GM18511 (cell line): ENCODE measurements at regions not wholly inside any gene's neighbourhood (a gene's known extent, or its start where the extent isn't known, plus 50 kb on each side); places are given as distances from the start of the nearest gene placed in this dataset.

Experiments used
- ATAC-seq: cut with Tn5 transposase; IDR thresholded peaks from one replicate; pipeline ENCODE4 v1.9.1; 2021; ENCODE audit warnings: mild to moderate bottlenecking, moderate library complexity; ENCODE audit not compliant: unreplicated experiment

DNA sequence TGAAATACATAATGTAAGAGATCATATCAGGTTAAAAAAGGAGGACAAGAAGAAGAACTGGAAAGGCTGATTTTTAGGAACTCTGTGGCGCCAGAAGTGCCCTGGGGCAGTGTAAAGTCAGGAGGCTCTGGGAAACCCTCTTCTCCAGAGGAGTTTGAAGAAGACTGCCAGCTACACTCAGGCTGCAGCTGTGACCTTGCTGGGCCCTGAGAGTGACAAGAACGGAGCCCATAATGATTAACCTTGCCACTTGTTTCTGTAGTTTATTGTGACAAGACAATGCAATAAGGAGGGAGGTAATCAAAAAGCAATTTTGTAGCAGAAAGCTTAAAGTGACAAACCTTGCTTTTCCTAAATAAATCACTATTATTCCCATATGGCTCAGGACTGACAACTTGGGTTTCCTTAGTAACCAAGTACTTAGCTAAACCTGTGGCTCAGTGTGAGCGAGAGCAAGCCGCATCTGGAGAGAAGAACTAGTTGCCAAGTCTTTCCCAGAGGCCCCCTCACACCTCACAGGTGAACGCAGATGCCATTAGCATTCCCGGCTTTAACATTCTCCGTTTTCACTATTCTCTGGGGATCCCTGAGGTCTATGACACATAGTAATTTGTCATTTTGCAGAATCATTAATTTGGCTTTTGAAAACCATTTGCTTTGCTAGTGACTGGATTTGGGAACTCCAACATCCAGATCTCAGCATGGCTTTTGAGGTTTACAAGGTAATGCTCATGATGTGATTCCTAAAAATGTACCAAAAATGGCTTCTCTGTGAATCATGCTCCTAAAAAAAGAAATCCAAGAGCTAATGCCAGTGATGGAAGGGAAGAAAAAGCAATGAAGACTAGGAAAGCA lies 115.9 kb downstream of the OMA1 start:
- no peak for ATAC-seq

DNA sequence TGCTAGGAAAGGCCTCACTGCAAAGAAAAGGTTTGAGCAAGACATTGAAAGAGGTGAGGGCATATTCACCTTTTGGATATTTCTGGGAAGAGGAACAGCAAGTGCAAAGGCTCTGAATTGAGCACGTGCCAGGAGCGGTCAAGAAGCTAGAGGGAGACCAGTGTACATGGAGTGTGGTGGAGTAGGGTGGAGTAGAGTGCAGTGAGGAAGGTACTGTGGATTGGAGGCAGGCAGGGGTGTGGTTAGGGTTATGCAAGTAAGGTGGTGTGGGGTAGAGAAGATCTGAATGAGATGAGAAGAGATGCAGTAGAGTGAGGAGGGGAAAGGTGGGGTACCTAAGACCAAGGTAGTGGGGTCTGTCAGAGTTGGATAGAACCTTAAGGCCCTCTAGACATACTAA lies 119.6 kb downstream of the OMA1 start:
- no peak for ATAC-seq

DNA sequence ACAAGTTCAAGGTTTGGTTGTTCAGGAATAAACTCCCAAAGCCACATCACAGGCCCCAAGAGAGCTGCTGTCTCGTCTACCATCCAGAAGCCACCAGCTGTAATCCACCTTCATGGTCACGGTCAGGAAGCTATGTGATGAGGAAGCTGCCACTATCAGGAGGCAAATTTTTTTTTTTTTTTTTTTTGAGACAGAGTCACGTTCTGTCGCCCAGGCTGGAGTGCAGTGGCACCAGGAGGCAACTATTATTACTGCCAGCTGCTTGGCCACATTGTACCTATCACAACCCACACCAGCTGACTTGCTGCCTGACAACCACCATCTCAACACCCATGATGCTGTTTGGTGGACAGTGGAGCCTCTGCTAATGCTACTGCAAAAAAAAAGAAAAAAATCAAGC lies 124.1 kb downstream of the OMA1 start:
- ATAC-seq: no peak

DNA sequence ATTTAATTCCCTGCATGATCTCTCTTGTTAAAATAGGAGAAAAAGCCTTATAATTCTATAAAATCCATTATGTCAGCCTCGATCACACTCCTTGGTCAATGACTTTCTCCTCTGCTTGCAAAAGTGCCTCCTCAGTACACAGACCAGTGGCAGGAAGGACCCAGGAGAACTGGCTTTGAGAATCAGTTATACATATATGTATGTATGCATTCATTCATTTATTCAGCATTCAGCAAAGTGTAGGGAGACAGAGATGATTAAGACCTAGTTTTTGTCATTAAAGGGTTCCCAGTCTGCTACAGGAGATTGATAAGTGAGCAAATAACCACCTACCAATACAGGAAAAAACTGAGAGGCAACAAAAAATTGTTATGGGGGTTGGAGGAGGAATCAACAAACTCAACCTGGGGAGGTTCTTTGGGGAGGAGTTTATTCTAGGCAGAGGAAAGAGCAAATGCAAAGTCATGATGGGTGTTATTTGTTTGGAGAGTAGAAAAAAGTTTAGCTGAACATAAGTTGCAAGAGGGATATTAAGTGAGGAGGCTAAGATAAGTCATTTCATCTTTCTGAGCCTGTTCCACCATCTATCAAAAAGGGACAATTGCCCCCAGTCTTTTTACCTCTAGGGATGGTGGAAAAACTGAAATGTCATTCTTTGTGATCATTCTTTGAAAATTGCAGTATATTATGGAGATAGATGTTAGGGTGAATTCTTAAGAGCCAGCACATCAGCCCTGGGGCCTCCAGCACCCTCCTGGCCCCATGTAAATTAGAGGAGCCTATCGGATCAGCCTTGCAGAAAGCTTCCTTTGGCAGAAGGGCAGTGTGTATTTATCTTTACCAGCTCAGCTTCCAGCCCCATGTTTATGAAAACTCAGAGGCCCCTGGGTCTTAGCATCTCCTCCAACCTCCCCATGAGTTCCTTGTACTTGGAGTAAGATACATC lies 128.0 kb downstream of the OMA1 start:
- no peak for ATAC-seq

DNA sequence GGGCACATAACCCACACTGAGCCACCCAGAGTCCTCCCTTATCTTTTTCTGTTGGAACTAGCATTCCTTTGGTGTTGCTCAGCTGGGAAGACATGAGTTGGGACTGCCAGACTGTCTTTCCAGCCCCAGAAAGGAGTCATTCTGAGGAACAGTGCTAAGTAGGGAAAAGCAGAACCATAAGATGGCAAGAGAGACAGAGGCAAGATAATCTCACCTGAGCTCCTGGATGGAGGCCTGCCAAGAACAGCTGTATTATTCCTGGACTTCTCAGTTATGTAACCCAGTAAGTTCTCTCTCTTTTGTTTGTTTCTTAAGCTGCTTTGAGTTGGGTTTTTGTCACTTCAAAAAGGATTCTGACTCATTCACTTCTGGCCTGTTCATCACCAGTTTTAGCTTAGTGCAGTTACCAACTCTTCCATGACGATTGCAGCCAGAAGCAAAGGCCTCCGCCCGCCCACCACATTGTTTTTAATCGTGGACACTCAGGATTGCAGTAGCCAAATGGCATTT lies 134.4 kb downstream of the OMA1 start:
- no peak for ATAC-seq

DNA sequence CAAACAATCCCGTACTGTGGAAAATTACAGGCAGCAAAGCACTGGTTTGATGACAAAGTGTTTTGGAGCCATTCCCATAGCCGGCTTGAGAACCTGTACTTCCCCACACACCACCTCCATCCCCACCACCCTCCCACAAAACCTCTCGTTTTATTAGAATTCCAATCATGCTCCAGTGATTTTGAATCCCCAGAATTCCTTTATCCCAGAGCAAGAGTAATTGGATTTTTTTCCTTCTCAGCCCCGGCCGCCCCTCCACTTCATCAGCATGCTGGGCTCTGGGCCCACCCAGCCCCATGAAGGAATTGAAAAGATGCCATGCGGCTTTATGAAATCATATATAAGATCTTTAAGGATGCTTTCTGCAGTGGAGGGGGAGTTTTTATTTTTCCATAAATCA lies 136.6 kb downstream of the OMA1 start:
- no peak for ATAC-seq

DNA sequence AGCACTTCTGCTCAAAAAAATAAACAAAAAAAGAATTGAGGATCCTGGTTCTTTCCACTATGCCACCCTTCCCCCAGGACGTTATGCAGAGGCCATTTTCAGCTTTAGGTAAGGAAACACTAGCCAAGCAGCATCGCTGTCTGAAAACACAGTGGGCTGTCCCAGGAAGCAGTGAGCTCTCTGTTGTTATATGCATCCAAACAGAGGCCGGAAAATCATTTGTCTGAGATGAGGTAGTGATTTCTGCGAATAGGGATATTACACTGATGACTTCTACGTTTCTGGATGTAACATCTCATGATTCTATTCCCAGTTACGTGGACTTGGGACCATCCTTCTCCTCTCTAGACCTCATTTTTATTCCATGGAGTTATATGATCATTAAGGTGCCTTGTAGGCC lies 137.2 kb downstream of the OMA1 start:
- ATAC-seq: no peak

DNA sequence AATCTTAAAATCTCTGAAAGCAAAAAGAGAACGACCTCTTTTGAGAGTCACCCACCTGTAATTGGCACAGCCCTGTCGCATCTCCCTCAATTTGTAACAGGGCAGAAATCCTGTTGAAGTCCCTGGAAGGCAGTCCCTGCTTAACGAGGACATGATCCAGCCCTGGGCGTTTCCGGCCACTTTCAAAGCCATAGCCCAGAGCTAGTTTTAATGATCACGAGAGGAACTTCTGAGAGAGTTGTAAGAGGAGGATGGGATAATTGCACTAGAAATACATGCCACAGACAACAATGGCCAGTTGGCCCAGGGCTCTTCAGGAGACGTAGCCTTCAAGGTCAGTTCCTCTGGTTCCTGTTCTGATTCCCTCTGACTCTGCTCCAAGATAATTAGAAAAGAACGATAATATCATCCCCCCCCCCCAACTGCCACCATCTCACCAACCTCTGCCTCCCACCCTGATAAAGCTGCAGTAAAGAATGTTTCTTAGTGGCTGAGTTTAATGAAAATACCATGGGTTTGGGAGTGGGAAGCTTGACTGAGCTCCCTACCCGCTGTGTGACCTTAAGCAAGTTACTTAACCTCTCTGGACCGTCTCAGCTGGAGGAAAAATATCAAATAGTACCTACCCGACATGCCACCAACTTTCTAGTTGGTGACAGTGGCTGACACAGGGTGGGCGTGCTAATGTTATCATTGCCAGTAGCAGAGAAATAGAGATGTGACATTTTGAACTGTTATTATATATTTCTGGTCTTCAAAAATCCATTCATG lies 140.0 kb downstream of the OMA1 start:
- no peak for ATAC-seq

DNA sequence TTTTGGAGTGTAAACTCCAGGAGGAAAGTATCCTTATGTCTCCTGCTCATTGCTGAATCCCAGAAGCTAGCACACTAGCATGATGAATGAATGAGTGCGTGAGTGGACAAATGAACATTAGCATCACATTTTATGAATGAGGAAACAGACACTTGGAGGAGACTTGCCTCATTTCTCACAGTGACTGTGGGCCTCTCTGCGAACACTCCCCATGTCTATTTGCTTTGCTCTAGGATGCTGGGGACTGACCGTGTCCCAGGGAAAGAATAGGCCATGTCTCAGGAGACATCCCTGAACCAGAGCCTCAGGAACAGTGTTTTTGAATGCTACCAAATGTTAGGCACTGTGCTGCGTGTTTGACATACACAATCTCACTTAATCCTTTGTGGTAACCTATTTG lies 140.9 kb downstream of the OMA1 start:
- ATAC-seq: no peak

DNA sequence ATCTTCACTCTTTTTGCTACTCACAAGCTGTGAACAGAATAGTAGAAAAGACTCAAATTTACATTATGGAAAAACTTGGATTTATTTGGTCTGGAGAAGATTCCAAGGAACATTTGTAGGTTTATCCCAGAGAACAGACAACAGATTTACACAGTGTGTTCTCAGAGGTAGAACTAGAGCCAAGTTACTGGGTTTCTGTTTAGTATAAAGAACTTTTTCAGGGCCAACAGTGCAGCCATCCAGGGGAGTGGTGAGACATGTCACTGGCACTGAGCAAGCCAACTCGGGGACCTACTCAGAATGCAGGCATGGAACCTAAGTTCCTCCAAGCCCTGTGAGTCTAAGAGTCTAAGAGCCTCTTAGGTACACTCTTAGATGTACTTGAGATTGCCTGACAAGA lies 142.6 kb downstream of the OMA1 start:
- no peak for ATAC-seq

DNA sequence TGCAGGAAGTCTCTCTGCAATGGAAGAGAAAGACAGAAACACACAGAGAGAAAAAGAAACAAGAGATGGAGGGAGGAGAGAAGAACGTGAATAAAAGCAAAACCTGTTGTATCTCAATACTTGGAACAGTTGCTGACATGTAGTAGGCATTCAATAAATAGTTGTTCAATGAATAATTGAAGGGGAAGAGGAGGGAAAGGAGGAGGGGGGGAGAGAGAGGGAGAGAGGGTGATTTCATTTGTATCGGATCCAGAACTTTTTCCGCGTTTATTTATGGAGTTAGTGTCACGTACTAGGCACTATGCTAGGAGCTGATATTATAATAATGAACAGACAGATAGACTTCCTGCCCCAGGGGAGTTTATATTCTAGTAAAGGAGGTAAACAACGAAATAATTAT lies 144.1 kb downstream of the OMA1 start:
- no peak for ATAC-seq

DNA sequence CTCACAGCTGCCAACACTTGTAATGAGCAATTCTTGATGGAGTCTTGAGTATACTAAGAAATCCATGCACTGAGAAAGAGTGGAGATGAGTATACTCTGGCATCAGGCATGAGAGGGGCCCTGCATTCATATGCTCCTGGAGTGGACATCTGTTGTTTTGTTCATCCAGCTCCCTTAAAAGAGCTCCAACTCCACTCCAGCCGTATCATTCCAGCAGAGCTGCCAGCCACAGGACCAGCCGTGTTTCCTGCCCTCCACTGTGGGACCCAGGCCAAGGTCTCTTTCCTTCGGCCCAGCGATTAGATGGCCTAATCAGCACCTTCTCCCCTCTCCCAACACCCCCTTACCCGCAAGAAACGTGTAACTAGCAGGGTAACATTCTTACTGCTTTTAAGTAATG lies 144.5 kb downstream of the OMA1 start:
- no peak for ATAC-seq

DNA sequence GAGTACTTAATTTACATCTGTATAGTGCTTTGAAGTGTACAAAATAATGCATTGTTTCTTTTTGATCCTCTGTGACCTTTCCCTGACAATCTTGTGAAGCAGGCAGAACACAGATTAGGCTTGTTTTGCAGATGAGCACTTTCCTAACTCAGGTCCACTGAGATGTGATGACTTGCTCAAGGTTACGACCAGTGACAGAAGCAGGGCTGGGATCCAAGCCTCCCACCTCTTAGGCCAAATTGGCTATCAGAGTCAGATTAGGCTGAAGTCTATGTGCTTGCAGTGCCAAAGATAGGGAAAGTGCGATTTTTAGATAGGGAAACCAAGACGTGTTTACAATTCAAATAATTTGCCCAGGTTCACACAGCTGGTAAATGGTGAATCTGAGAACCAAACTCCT lies 147.3 kb downstream of the OMA1 start:
- ATAC-seq: no peak

DNA sequence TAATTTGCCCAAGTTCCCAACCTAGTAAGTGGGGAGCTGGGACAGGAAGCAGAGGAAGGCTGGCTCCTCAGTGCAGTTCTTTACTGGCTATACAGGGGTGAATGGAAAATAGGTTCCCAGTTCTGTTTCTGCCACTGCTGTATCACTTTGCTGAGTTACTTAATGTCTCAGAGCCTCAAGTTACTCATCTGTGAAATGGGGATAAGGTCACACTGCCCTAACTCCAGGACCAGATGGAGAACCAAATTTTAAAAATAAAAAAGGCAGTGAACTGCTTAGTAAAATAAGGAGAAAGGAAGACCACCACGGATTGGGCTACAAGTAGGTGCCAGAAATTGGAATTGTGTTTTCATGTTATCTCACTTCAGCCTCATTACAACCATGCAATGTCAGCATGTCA lies 147.8 kb downstream of the OMA1 start:
- ATAC-seq: no peak

DNA sequence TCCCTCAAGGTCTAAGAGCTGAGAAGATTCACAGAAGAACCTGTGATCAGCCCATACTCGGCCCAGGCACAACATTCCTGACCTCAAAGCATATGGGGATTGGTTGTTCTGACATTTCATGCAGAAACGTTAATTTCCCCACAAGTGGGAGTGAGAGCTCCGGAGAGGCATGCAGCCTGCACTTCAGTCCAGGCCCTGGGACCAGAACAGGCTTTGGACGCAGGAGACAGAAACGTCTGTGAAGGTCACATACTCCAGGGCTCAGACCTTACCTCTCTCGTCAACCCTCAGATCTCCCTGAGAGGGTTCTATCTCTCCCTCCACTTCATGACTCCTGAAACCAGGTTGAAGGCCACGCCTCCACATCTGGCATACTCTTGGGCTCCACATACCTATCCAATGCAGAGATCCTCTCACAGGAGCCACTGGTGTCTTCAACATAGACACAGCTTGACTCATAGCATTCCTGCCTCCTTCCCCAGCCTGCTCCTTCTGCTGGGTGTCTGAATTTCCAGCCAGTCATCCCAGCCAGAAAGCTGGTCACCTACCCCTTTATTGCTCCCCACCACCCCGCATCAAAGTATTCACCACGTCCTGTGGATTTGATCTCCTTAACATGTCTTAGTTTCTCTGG lies 149.2 kb downstream of the OMA1 start:
- no peak for ATAC-seq

DNA sequence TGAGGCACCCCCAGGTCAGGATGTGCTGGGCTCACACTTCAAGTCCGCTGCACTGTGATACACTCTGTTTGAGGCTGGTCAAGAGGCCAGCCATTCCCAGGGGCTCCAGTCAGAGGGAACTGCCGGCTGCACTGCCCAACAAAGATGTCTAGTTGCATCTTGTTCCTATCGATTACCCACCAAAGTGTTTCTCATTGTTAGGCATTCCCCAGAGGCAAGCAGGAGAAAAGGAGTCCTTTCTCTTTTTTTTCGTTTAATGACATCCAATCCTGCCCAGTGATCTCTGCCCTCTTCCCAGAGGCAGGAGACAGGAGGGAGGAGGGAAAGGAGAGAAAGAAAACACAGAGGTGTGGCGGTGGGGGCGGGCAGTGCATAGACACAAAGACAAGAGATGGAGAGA lies 150.4 kb downstream of the OMA1 start:
- no peak for ATAC-seq

DNA sequence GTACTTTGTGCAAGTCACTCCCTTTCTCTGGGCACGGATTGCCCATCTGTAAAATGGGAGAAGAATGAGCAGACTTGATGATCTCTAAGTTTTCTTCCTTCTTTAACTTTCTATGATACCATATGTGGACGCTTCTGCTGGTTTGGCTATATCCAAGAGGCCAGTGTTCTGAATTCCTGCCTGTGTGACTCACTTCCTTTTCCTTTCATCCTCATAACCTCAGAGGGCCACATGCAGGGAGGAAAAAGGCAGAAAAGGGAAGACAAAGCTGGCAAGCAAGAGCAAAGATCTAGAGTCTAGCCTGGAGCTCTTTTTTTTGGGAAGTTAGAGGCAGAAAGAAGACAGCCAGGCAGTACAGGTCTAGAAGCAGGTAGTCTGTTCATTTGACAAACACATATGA lies 151.2 kb downstream of the OMA1 start:
- no peak for ATAC-seq

DNA sequence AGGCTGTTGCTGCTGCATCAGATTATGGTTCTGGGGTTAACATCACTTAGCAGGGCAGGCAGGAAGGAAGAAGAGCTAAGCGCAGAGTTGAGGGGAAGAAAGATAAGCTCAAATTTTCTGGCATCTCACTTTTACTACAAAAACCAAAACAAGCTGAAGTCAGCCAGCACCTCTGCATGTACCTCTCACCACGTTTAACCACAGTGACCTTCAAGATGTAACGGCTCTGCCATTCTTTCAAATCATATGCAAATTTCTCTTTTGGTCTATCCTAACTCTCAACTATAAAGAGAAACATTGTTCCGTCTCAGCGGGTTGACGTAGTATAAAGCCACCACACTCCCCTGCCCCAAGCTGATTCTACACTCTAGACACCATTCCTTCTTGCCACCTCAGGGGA lies 154.4 kb downstream of the OMA1 start:
- ATAC-seq: no peak

DNA sequence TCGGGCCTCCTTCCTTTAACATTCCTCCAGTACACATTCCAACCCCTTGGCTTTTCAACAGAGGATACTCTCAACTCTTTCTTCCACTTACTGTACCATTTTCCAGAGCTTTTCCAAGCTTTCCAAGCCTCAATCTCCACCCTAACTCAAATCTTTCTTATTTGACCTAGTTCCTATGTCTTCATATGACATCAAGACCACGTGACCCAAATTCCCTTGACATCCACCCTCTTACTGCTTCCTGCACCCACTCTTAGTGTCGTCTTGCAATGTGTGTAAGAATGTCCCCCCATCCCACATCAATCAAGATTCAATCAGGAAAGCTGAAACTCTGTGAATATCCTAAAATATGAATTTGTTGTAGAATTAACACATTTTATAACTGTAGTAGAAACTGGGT lies 155.0 kb downstream of the OMA1 start:
- no peak for ATAC-seq

DNA sequence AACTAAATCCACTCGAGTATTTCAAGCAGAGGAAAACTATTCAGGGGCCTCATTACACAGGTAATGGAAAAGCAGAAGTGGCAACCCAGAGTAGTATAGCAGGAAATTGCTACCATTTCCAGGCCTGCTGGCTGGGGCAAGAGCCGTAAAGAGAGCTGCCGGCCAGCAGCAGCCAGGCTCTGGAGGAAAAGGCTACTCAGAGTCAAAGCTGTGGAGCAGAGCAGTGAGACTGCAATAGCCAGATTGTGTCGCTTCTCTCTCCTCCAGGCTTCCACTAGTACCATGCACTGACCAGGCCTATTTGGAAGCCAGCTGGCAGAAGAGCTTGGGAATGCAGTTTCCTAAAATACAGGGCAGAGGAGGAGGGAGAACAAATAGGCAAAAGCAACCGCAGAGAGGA lies 155.5 kb downstream of the OMA1 start:
- ATAC-seq: no peak

DNA sequence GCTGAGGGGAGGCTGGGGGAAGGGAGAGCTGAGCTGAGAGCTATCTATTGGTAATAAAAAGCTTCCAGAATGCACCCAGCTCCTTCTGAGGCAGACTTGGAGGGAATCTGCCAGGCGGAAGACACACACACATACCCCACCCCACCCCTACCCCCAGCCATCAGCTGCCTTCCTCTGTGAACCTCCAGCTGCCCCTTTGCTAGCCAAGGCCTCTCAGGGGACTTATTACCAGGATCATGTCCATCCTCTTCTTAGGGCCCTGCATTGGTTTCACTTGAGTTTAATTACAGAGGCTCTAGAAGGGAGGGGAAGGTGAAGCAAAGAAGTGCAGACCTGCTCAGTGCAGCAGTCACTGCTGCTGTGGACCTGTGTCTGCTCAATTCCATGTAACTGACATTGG lies 156.4 kb downstream of the OMA1 start:
- no peak for ATAC-seq
